ENCODE measurements at regions not wholly inside any gene's neighbourhood (a gene's known extent, or its start where the extent isn't known, plus 50 kb on each side); places are given as distances from the start of the nearest gene placed in this dataset.

DNA sequence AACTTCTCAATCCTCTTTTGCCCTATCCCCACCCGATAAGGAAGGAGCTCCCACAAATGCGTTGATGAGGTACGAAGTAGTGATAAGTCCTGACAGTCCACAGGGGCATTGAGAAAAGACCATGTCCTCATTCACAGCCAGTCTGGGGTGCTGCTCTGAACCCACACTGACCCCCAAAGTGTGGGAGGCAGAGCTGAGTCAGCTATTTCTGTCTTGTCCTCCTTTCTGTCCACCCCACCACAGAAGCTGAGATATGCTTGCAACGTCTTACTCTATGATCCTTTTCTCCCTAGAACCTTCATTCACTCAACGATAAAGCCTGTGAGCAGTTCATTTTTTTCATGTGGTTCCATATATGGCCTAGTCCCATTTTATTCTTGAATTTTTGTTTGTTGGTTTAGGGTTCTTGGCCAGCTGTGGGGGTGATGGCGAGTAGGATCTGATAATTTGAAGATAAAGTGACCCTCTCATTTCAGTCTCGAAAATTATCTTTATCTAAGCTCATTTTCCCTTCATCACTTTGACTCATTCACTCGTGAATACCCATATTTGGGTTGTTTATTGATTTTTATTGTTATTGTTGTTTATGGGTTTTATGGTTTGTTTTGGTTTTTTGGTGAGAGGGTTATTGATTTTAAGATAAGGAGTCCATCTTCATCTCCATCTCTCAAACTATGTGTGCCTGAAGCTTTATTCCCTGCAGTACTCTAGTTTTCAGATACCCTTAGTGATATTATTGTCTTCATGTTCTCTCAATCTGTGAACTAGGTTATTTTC, 58.5 kb upstream of the ZNF366 start:
- TF ChIP-seq, protein P1, sequence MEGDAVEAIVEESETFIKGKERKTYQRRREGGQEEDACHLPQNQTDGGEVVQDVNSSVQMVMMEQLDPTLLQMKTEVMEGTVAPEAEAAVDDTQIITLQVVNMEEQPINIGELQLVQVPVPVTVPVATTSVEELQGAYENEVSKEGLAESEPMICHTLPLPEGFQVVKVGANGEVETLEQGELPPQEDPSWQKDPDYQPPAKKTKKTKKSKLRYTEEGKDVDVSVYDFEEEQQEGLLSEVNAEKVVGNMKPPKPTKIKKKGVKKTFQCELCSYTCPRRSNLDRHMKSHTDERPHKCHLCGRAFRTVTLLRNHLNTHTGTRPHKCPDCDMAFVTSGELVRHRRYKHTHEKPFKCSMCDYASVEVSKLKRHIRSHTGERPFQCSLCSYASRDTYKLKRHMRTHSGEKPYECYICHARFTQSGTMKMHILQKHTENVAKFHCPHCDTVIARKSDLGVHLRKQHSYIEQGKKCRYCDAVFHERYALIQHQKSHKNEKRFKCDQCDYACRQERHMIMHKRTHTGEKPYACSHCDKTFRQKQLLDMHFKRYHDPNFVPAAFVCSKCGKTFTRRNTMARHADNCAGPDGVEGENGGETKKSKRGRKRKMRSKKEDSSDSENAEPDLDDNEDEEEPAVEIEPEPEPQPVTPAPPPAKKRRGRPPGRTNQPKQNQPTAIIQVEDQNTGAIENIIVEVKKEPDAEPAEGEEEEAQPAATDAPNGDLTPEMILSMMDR (IDR thresholded peaks at IDR 0.05): no peak
- TF ChIP-seq EZH2phosphoT487 (IDR thresholded peaks at IDR 0.05) (no peak), EZH2 (IDR thresholded peaks at IDR 0.05) (no peak)
